ENCODE measurements at regions not wholly inside any gene's neighbourhood (a gene's known extent, or its start where the extent isn't known, plus 50 kb on each side); places are given as distances from the start of the nearest gene placed in this dataset.

DNA sequence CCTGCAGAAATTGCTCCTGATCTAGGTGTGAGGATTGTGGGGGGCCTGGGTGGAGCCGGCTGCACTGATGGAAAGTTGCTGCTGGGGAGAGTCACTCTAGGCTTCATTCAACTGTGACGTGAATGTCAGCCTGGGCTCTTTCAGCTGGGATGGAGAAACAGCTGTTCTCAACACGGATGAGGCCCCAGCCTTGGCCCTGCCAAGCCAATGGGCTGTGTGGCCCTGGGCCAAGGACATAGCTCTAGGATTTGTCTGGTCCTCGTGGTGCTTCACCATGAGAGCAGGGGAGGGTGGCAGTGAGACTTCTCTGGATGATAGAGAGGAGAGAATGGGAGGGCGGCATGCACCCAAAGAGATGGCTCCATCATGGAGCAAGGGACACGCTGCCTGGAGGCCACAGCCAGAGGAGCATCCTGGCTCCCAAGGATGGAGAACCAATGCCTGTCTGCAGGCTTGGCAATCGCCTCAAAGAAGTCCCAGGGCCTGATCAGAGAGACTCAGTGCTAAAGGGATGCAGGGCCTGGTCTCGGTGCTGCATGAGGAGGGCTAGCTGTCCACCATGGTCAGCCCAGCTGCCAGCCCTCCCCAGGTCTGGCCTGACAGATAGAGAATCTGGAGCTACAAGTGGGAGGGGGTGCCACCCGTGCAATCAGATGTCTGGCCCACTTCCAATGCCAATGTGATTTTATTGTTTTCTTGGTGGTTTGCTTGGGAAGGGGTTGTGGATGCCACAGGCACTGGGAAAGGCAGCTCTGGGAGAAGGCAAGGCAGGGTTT lies 141.0 kb downstream of the GADD45G start:
- TF ChIP-seq POLR2A (IDR thresholded peaks at IDR 0.05; ENCODE audit: extremely low read depth, insufficient read length) = no peak
- TF ChIP-seq, protein P1, sequence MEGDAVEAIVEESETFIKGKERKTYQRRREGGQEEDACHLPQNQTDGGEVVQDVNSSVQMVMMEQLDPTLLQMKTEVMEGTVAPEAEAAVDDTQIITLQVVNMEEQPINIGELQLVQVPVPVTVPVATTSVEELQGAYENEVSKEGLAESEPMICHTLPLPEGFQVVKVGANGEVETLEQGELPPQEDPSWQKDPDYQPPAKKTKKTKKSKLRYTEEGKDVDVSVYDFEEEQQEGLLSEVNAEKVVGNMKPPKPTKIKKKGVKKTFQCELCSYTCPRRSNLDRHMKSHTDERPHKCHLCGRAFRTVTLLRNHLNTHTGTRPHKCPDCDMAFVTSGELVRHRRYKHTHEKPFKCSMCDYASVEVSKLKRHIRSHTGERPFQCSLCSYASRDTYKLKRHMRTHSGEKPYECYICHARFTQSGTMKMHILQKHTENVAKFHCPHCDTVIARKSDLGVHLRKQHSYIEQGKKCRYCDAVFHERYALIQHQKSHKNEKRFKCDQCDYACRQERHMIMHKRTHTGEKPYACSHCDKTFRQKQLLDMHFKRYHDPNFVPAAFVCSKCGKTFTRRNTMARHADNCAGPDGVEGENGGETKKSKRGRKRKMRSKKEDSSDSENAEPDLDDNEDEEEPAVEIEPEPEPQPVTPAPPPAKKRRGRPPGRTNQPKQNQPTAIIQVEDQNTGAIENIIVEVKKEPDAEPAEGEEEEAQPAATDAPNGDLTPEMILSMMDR (IDR thresholded peaks at IDR 0.05; ENCODE audit: low read depth, low read length) = no peak
- TF ChIP-seq, protein P2, sequence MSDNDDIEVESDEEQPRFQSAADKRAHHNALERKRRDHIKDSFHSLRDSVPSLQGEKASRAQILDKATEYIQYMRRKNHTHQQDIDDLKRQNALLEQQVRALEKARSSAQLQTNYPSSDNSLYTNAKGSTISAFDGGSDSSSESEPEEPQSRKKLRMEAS (IDR thresholded peaks at IDR 0.05; ENCODE audit: low read depth, low read length) = no peak
